HG03520 (cell line): ENCODE measurements at regions not wholly inside any gene's neighbourhood (a gene's known extent, or its start where the extent isn't known, plus 50 kb on each side); places are given as distances from the start of the nearest gene placed in this dataset.

Experiments
- ATAC-seq: cut with Tn5 transposase; IDR thresholded peaks from one replicate; pipeline ENCODE4 v1.9.1; 2021; ENCODE audit warnings: mild to moderate bottlenecking, moderate library complexity; ENCODE audit not compliant: unreplicated experiment

DNA sequence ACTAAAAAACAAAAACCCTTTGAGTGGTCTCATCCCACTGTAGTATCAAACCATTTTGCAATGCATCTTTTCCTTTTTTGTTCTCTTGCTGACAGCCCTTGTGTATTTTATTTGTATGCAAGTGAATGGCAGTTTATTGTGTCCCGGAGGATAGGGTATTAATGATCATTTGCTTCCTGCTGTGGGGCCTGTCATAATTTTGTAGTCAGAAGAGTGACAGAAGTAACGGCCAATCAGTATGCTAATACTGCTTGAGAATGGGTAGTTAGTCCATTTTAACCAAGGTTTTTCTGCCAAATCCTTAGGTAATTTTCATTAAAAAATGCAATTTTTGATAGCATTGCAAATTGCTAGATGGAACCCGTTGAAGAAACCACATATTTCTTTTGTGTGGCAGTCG lies 75.5 kb upstream of the PLSCR5 start:
- ATAC-seq, result no peak

DNA sequence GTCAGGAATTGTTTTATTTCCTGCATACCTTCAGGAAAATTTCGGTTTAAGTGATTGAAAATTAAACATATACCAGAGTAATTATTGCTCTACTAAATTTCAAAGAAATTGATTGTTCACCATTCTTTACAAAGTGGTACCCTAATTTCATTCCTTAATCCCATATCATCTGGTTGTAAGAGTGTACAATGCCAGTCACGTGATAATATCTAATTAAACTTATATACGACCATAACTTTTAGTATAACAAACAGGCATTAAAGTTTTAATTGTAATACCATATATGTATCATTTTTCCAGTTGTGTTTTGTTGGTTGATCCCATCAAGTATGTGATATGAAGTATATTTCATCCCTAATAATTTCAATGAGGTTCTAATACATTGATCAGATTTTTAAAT lies 74.8 kb upstream of the PLSCR5 start:
- ATAC-seq, result no peak

DNA sequence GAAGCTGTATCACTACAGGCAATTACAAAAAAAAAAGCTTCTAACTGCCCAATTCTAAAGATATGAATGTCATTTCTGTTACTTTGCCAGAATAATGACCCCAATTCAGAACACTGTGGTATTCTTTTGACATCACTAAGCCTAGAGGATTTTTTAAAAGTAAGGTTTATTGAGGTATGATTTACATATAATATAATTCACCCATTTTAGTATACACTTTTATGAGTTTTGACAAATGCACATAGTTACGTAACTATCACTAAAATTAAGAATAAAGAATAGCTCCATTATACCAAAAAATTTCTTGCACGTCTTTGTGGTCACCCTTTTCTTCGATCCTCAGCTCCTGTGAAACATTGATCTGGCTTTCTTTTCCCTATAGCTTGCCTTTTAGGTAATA lies 74.0 kb upstream of the PLSCR5 start:
- ATAC-seq, result no peak

DNA sequence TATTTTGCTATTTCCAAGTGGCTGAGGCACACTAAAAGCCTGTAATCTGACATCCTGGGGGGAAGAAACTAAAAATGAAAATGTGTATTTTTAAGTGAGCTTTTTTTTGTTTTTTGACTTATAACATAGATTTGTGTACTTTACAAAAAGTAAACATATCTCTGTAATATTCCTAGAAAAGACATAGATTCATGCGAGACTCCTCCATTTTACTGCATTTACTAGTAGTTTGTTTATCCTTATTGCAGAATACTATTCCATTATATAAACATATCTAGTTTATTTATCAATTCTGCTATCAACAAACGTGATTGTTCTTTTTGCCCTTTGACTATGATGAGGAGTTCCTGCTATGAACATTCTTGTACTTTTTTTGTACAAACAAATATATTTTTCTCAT lies 67.8 kb upstream of the PLSCR5 start:
- ATAC-seq, result no peak

DNA sequence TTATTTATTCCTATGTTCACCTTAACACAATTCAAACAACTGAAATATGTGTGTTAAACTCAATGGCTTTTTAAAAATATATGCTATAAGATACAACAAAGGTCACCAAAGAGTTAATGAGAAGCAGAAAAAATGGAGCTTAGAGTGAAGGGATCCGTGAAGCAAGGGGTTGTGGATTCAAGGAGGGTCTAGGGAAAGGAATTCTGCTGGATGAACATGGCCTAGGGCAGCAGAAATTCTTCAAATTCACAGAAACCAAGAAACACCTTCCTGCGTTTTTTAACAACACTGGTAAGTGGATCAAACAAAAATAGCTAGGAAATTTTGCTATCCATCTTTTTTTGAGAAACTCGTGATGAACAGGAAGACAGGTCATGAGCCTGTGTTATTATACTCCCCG lies 59.3 kb upstream of the PLSCR5 start:
- no peak for ATAC-seq

DNA sequence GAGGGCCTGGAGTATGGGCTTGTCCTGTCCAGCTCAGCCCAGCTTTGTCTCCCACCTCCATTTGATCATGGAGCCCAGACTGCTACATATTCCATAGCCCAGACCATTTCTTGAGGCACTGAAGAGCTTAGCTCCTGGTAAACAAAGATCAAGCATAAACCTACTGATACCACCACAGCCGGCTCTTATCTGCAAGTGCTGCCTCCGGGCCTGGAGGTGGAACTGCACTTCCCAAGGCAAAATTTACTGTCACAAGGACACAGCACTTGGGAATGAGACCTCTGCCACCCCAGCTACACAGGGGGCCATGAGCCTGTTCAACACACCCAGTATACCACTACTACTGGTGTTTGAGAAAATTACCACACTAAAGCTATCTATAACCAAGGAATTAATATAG lies 53.7 kb upstream of the PLSCR5 start:
- ATAC-seq, result no peak

DNA sequence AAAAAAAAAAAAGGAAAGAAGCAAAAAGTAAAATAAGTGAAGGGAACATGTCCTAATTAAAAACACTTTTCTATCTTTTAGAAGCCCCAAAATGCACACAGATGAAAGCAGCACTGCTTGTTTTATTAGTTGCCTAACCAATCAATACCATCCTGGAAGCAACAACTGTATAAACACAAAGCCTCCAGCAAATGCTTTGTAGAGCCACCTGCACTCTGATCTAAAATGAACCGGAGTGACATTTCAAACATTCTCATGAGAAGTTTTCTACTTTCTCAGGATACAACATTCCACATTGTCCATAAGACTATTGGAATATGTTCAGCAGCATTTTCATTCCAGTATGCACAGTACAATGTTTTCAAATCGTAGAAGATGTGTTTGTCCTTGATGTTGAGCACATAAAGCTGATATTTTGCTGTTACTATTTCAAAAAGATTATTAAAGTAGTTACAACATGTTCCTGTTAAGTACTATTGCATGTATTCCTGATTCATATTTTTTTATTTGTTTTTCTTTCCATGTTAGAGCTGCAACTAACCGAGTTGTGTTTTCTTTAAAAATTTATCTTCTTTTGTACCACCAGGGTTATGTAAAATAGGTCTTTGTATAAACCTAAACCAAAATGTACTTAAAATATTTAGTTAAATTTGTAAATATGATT lies 50.3 kb upstream of the PLSCR5 start:
- ATAC-seq, result no peak
